GM19023 (cell line): ENCODE measurements at regions not wholly inside any gene's neighbourhood (a gene's known extent, or its start where the extent isn't known, plus 50 kb on each side); places are given as distances from the start of the nearest gene placed in this dataset.

Experiments
- ATAC-seq: cut with Tn5 transposase; IDR thresholded peaks from one replicate; pipeline ENCODE4 v1.9.1; 2021; ENCODE audit warnings: mild to moderate bottlenecking, moderate library complexity; ENCODE audit not compliant: unreplicated experiment

- ATAC-seq, result no peak
Measured at GRCh38 chr20:11195899-11196558, 522.2 kb upstream of the JAG1 start.

GRCh38 chr20:11197851-11198250 lies 524.1 kb upstream of the JAG1 start:
- ATAC-seq, result no peak

- no peak for ATAC-seq
Measured at GRCh38 chr20:11200423-11200822, 526.6 kb upstream of the JAG1 start.

- ATAC-seq, result peak; percentile 73
Measured at GRCh38 chr20:11204926-11205768, 531.3 kb upstream of the JAG1 start.

GRCh38 chr20:11205769-11206362 lies 532.1 kb upstream of the JAG1 start:
- no peak for ATAC-seq

- ATAC-seq, result no peak
Measured at GRCh38 chr20:11207749-11208502, 534.1 kb upstream of the JAG1 start.

- no peak for ATAC-seq
Measured at GRCh38 chr20:11210611-11211010, 536.8 kb upstream of the JAG1 start.

- ATAC-seq, result no peak
Measured at GRCh38 chr20:11212272-11212671, 538.5 kb upstream of the JAG1 start.

GRCh38 chr20:11212902-11213301 lies 539.1 kb upstream of the JAG1 start:
- no peak for ATAC-seq

GRCh38 chr20:11214256-11214840 lies 540.5 kb upstream of the JAG1 start:
- no peak for ATAC-seq

GRCh38 chr20:11216451-11217314 lies 542.9 kb upstream of the JAG1 start:
- no peak for ATAC-seq

GRCh38 chr20:11217326-11218172 lies 543.8 kb upstream of the JAG1 start:
- no peak for ATAC-seq

GRCh38 chr20:11218173-11218680 lies 544.4 kb upstream of the JAG1 start:
- ATAC-seq, result no peak

GRCh38 chr20:11219192-11219591 lies 545.4 kb upstream of the JAG1 start:
- no peak for ATAC-seq

- no peak for ATAC-seq
Measured at GRCh38 chr20:11221046-11221445, 547.2 kb upstream of the JAG1 start.

GRCh38 chr20:11222243-11222642 lies 548.4 kb upstream of the JAG1 start:
- ATAC-seq, result no peak

- ATAC-seq, result no peak
Measured at GRCh38 chr20:11227602-11228001, 553.8 kb upstream of the JAG1 start.

GRCh38 chr20:11229772-11230171 lies 556.0 kb upstream of the JAG1 start:
- ATAC-seq, result no peak

- ATAC-seq, result no peak
Measured at GRCh38 chr20:11230999-11231398, 557.2 kb upstream of the JAG1 start.
